ENCODE measurements at regions not wholly inside any gene's neighbourhood (a gene's known extent, or its start where the extent isn't known, plus 50 kb on each side); places are given as distances from the start of the nearest gene placed in this dataset.

GRCh38 chr6:43980004-43980795 is 147.1 kb downstream of the MRPL14 start:
- no peak for TF ChIP-seq EZH2 (IDR thresholded peaks at IDR 0.05; ENCODE audit: borderline replicate concordance, insufficient read depth, low read depth, low read length, poor library complexity, severe bottlenecking)
- TF ChIP-seq, protein P1, sequence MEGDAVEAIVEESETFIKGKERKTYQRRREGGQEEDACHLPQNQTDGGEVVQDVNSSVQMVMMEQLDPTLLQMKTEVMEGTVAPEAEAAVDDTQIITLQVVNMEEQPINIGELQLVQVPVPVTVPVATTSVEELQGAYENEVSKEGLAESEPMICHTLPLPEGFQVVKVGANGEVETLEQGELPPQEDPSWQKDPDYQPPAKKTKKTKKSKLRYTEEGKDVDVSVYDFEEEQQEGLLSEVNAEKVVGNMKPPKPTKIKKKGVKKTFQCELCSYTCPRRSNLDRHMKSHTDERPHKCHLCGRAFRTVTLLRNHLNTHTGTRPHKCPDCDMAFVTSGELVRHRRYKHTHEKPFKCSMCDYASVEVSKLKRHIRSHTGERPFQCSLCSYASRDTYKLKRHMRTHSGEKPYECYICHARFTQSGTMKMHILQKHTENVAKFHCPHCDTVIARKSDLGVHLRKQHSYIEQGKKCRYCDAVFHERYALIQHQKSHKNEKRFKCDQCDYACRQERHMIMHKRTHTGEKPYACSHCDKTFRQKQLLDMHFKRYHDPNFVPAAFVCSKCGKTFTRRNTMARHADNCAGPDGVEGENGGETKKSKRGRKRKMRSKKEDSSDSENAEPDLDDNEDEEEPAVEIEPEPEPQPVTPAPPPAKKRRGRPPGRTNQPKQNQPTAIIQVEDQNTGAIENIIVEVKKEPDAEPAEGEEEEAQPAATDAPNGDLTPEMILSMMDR (IDR thresholded peaks at IDR 0.05), result no peak

Measured in B cell (primary cell).